DND-41 (cell line): ENCODE measurements at regions not wholly inside any gene's neighbourhood (a gene's known extent, or its start where the extent isn't known, plus 50 kb on each side); places are given as distances from the start of the nearest gene placed in this dataset.

Experiments
- EZH2 ChIP-seq: IDR thresholded peaks from 3 replicates; pipeline ENCODE4 v1.6.1; 2012; ENCODE audit warnings: borderline replicate concordance, low read depth, mild to moderate bottlenecking, moderate library complexity, low read length, inconsistent platforms; ENCODE audit not compliant: severe bottlenecking
- TF ChIP-seq, protein P1 (sequence below): IDR thresholded peaks from 2 replicates; pipeline ENCODE4 v1.5.1; 2012; ENCODE audit warnings: borderline replicate concordance, low read length, moderate library complexity, mild to moderate bottlenecking; ENCODE audit not compliant: poor library complexity, severe bottlenecking; ENCODE audit errors: extremely low read depth

DNA sequence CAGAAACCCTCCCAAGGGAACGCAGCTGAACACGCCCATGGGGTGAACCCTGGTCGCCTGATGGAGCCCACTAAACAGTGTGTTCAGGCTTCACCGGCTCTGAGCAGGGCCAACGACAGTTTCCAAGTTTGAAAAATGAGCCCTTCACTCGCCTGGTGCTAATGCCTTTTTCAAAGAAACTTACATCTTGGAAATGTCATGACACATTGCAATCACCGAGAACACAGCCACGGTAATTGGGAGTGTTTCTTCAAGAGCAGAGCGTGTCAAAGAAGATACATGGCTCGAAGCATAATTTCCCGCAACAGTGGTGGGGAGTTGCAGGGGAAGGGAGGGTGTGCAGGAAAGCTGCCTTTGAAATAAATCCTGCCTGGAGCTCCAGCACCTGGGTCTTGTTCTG, 463.2 kb downstream of the TMEM114 start:
- TF ChIP-seq, protein P1, sequence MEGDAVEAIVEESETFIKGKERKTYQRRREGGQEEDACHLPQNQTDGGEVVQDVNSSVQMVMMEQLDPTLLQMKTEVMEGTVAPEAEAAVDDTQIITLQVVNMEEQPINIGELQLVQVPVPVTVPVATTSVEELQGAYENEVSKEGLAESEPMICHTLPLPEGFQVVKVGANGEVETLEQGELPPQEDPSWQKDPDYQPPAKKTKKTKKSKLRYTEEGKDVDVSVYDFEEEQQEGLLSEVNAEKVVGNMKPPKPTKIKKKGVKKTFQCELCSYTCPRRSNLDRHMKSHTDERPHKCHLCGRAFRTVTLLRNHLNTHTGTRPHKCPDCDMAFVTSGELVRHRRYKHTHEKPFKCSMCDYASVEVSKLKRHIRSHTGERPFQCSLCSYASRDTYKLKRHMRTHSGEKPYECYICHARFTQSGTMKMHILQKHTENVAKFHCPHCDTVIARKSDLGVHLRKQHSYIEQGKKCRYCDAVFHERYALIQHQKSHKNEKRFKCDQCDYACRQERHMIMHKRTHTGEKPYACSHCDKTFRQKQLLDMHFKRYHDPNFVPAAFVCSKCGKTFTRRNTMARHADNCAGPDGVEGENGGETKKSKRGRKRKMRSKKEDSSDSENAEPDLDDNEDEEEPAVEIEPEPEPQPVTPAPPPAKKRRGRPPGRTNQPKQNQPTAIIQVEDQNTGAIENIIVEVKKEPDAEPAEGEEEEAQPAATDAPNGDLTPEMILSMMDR, result no peak
- no peak for TF ChIP-seq EZH2
